Prostate gland (tissue), 2 donors: ENCODE measurements at regions not wholly inside any gene's neighbourhood (a gene's known extent, or its start where the extent isn't known, plus 50 kb on each side); places are given as distances from the start of the nearest gene placed in this dataset.

Experiments
- CTCF ChIP-seq, 4 experiments: fragments of 200-600 bp in 2 of 4; fragments of 450-650 bp in 2 of 4; sonication (generic) in 2 of 4; IDR thresholded peaks; 1 replicate in 3 of 4; 2 replicates in 1 of 4; pipeline ENCODE4 v1.5.1; 2016 to 2019; ENCODE audit warnings: antibody characterized with exemption in 4 of 4, mild to moderate bottlenecking in 2 of 4, moderate library complexity in 2 of 4
- POLR2AphosphoS5 ChIP-seq: sonication (generic); formaldehyde crosslinking; IDR thresholded peaks from one replicate; pipeline ENCODE4 v1.6.1; 2017; ENCODE audit warnings: antibody characterized with exemption

- no peak for TF ChIP-seq CTCF (IDR thresholded peaks at IDR 0.05)
- no peak for TF ChIP-seq POLR2AphosphoS5
Observed at GRCh38 chr3:89947337-89947954, 840.0 kb downstream of the EPHA3 start.
